DOHH2 (cell line): ENCODE measurements at regions not wholly inside any gene's neighbourhood (a gene's known extent, or its start where the extent isn't known, plus 50 kb on each side); places are given as distances from the start of the nearest gene placed in this dataset.

Experiments
- H3F3A ChIP-seq: fragments of 200-600 bp; sonication (generic), shearing (Covaris generic); 2 replicates; pipeline ENCODE4 v1.6.0; 2016; ENCODE audit warnings: antibody characterized with exemption, mild to moderate bottlenecking; ENCODE audit not compliant: control insufficient read depth, insufficient read depth
- H3K27ac ChIP-seq: fragments of 200-600 bp; sonication (generic); 2 replicates; pipeline ENCODE4 v1.5.1; 2014; ENCODE audit warnings: low read depth, mild to moderate bottlenecking, low read length, moderate library complexity
- H3K27me3 ChIP-seq: fragments of 200-600 bp; sonication (generic); 2 replicates; pipeline ENCODE4 v1.6.1; 2014; ENCODE audit warnings: mild to moderate bottlenecking, low read length, mixed read lengths; ENCODE audit not compliant: control insufficient read depth
- H3K36me3 ChIP-seq: fragments of 200-600 bp; sonication (generic); 2 replicates; pipeline ENCODE4 v1.6.1; 2014; ENCODE audit warnings: mild to moderate bottlenecking, low read length, moderate library complexity, mixed read lengths; ENCODE audit not compliant: control insufficient read depth
- H3K4me1 ChIP-seq: fragments of 200-600 bp; sonication (generic); 2 replicates; pipeline ENCODE4 v1.6.1; 2014; ENCODE audit warnings: mild to moderate bottlenecking, low read length, mixed read lengths; ENCODE audit not compliant: control insufficient read depth
- H3K4me2 ChIP-seq: fragments of 200-600 bp; sonication (generic); 2 replicates; pipeline ENCODE4 v1.6.0; 2014; ENCODE audit warnings: mild to moderate bottlenecking, low read length, moderate library complexity
- H3K4me3 ChIP-seq: fragments of 200-600 bp; sonication (generic); 2 replicates; pipeline ENCODE4 v1.5.1; 2014; ENCODE audit warnings: mild to moderate bottlenecking, low read length, mixed read lengths
- H3K79me2 ChIP-seq: fragments of 200-600 bp; sonication (generic); 2 replicates; pipeline ENCODE4 v1.6.1; 2014; ENCODE audit warnings: mild to moderate bottlenecking, low read length, mixed read lengths; ENCODE audit not compliant: control insufficient read depth
- H3K9me2 ChIP-seq: fragments of 200-600 bp; sonication (generic); replicated peaks from 2 replicates; pipeline ENCODE4 v1.6.1; 2014; ENCODE audit warnings: mild to moderate bottlenecking, low read length, mixed read lengths; ENCODE audit not compliant: control insufficient read depth
- H3K9me3 ChIP-seq: fragments of 200-600 bp; sonication (generic); 2 replicates; pipeline ENCODE4 v1.6.1; 2014; ENCODE audit warnings: antibody characterized with exemption, low read length, mixed read lengths; ENCODE audit not compliant: control insufficient read depth, insufficient read depth
- H4K20me1 ChIP-seq: fragments of 200-600 bp; sonication (generic); 2 replicates; pipeline ENCODE4 v1.6.0; 2014; ENCODE audit warnings: low read depth, mild to moderate bottlenecking, antibody characterized with exemption, low read length, moderate library complexity; ENCODE audit not compliant: control insufficient read depth, insufficient read depth
- EZH2phosphoT487 ChIP-seq: fragments of 200-600 bp; sonication (generic); IDR thresholded peaks from 2 replicates; pipeline ENCODE4 v1.6.1; 2017; ENCODE audit warnings: borderline replicate concordance, mild to moderate bottlenecking, antibody characterized with exemption, low read length, moderate library complexity, mixed read lengths
- TF ChIP-seq, protein P1 (sequence below): fragments of 200-600 bp; sonication (generic); IDR thresholded peaks from one replicate; pipeline ENCODE4 v1.5.1; 2014; ENCODE audit warnings: antibody characterized with exemption, mild to moderate bottlenecking, low read depth, low read length; ENCODE audit not compliant: poor library complexity, severe bottlenecking

DNA sequence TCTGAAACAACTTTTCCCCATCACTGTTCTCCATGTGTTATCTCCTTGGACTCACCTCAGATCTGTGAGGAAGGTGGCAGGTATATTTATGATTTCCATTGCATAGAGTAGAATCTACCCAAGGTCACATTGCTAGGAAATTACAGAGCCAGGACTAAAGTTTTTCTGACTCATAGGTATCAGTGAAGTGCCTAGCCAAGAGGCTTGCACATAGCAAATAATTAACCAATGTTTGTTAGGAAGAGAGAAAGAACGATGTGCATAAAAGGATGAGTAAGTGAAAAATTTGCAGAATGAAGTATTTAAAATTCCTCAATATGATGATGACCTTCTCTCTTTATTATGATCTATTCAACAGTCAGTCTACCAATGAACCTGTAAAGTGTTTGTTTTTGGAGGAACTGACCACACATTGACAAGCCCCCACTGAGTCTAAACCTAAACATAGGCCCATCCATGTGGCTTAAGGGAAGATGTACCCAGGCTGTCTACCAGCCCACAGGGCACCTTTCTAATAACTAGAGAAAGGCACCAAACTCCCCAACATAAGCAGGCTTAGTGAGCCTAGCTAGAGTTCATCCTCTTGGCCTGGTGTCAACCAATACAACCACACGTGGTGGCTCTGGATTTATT is 252.9 kb upstream of the ZMIZ1 start:
- Histone ChIP-seq H3K27ac (no peak overlapping the region), H3K9me2 (no peaks in the 10 kb centered on the region), H3F3A (no peaks in the 10 kb centered on the region), H3K36me3 (no peaks in the 10 kb centered on the region), H3K27me3 (peaks cover 23% of the 10 kb centered on the region), H3K4me3 (no peak overlapping the region), H3K9me3 (no peaks in the 10 kb centered on the region), H3K4me2 (no peak overlapping the region), H4K20me1 (no peaks in the 10 kb centered on the region), H3K79me2 (no peaks in the 10 kb centered on the region), H3K4me1 (no peaks in the 10 kb centered on the region)
- TF ChIP-seq, protein P1, sequence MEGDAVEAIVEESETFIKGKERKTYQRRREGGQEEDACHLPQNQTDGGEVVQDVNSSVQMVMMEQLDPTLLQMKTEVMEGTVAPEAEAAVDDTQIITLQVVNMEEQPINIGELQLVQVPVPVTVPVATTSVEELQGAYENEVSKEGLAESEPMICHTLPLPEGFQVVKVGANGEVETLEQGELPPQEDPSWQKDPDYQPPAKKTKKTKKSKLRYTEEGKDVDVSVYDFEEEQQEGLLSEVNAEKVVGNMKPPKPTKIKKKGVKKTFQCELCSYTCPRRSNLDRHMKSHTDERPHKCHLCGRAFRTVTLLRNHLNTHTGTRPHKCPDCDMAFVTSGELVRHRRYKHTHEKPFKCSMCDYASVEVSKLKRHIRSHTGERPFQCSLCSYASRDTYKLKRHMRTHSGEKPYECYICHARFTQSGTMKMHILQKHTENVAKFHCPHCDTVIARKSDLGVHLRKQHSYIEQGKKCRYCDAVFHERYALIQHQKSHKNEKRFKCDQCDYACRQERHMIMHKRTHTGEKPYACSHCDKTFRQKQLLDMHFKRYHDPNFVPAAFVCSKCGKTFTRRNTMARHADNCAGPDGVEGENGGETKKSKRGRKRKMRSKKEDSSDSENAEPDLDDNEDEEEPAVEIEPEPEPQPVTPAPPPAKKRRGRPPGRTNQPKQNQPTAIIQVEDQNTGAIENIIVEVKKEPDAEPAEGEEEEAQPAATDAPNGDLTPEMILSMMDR, result no peak
- no peak for TF ChIP-seq EZH2phosphoT487

DNA sequence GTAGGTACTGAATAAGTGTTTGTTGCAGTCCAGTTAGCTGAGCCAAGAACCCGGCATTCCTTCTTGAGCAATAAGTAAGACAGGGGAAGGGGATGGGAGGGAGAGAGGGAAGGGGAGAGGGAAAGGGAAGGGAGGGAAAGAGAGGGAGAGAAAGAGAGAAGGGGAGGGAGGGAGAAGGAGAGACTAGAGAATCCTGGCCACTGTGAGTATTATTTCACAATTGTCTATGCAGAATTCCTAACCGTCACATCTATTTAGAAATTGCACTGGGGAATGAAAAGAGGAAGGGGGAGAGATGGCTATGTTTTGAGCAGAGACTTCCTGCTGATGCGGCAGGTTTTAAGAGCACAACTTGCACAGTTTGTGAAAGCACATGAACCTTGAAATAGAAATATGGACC is 251.4 kb upstream of the ZMIZ1 start:
- H3K9me2 ChIP-seq, result no peaks in the 10 kb centered on the region
- no peak overlapping the region for H3K27ac ChIP-seq
- H3K4me3 ChIP-seq, result no peak overlapping the region
- no peaks in the 10 kb centered on the region for H3K4me1 ChIP-seq
- H3K4me2 ChIP-seq, result no peak overlapping the region
- H3K79me2 ChIP-seq, result no peaks in the 10 kb centered on the region
- no peaks in the 10 kb centered on the region for H3K36me3 ChIP-seq
- no peaks in the 10 kb centered on the region for H3F3A ChIP-seq
- H3K27me3 ChIP-seq, result peaks cover 17% of the 10 kb centered on the region; the same call in 1 of the 2 replicates
- no peak for TF ChIP-seq EZH2phosphoT487
- no peaks in the 10 kb centered on the region for H3K9me3 ChIP-seq
- no peaks in the 10 kb centered on the region for H4K20me1 ChIP-seq

DNA sequence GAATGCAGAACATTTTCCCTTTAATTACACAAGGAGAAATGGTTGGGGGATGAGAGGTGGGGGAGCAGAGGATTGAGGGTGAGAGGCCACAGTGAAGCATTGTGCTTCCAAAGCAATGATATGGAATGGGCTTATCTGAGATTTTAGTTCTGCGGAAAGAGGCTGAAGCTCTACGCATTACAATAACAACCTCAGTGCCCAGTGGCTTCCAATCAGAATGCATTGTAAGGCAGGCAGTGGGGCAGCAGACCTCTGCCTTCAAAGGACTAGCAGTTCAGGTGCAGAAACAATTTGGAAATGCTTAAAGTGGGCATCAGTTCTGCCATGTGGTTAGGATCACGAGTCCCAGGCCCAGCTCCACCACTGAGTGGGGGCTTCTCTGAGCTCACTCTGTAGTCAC is 251.0 kb upstream of the ZMIZ1 start:
- TF ChIP-seq, protein P1, result no peak
- no peak for TF ChIP-seq EZH2phosphoT487
- no peaks in the 10 kb centered on the region for H3K9me3 ChIP-seq
- H3K79me2 ChIP-seq, result no peaks in the 10 kb centered on the region
- H3K36me3 ChIP-seq, result no peaks in the 10 kb centered on the region
- H3K4me3 ChIP-seq, result no peak overlapping the region
- no peaks in the 10 kb centered on the region for H3K9me2 ChIP-seq
- H3K27ac ChIP-seq, result no peak overlapping the region
- H4K20me1 ChIP-seq, result no peaks in the 10 kb centered on the region
- no peaks in the 10 kb centered on the region for H3K4me1 ChIP-seq
- peaks cover 13% of the 10 kb centered on the region; the same call in 1 of the 2 replicates for H3K27me3 ChIP-seq
- no peak overlapping the region for H3K4me2 ChIP-seq
- H3F3A ChIP-seq, result no peaks in the 10 kb centered on the region

DNA sequence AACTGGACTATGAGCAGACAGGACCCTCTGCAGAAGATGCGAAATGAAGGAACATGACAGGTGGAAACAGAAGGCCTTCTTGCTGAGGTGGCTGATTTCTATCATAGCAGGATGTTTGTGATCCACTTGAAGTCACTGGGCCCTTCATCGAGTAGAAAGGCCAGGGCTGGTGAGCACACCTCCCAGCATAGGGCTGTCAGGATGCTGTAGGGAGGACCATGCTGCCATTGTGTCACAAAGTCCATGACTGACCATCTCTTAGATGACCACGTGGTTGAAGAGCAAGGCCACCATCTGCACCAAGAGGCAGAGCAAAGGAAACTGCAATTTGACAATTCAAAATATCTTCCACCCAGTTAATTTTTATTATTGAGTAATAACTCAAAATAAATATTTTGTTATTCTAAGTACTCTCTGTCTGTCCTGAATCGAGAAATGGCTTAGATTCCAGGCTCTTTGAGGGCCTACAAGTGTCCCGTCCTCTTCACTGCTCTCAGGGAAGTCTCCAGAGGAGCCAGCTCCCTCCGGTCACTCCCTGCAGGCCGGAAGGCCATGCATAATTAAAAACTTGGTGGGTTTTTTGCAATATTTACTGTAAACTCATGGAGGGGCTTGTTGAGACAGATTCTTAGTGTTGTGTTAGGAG is 249.3 kb upstream of the ZMIZ1 start:
- Histone ChIP-seq H3K27me3 (peaks cover 7% of the 10 kb centered on the region; the same call in 1 of the 2 replicates), H4K20me1 (no peaks in the 10 kb centered on the region), H3K4me3 (no peak overlapping the region), H3K4me1 (no peaks in the 10 kb centered on the region), H3K9me2 (no peaks in the 10 kb centered on the region), H3K9me3 (no peaks in the 10 kb centered on the region), H3K27ac (no peak overlapping the region), H3K36me3 (no peaks in the 10 kb centered on the region), H3F3A (no peaks in the 10 kb centered on the region), H3K4me2 (no peak overlapping the region), H3K79me2 (no peaks in the 10 kb centered on the region)
- TF ChIP-seq, protein P1, result no peak
- no peak for TF ChIP-seq EZH2phosphoT487
